Stimulated activated CD4-positive, alpha-beta T cell treated with anti-CD3 and anti-CD28 coated beads, Interleukin-12 subunit alpha, Interleukin-12 subunit beta, amount 100 ng/mL, for 4 hours (primary cell): ENCODE measurements at regions not wholly inside any gene's neighbourhood (a gene's known extent, or its start where the extent isn't known, plus 50 kb on each side); places are given as distances from the start of the nearest gene placed in this dataset.
"Not testable (repeated sequence)": the region's sequence is repeated elsewhere in the genome, so short reads cannot be mapped to it uniquely, and the experiment has no call there.

Experiments
- DNase-seq: peaks from one replicate; pipeline ENCODE4 v3.0.0-alpha.2; 2020

DNA sequence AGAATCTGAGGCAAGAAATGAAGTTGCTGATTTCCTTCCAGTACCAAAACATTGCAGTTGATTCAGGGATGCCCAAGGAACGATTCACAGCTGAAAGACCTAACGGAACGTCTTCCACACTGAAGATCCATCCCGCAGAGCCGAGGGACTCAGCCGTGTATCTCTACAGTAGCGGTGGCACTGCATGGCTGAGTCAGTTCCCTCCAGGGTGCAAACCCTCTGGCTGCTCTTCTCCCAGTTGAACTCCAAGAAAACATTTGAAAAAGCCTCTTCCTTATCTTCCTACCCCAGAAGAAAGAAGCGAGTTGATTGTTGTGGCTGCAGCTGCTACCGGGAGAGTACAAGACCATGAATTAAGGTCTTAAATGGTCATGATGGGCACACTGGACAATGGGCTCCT is 147.1 kb upstream of the PRSS1 start:
- no peak for DNase-seq

DNA sequence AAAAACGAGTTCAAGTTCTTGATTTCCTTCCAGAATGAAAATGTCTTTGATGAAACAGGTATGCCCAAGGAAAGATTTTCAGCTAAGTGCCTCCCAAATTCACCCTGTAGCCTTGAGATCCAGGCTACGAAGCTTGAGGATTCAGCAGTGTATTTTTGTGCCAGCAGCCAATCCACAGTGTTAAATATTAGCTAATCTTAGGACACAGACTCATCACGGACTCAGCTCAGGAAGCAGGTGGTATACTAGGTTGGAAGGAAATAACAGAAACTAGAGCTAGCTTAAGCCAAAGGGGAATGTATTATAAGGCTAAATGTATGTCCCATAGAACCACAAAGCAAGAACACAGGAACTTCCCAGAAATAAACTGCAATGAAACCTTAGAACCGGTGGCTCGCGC is 151.0 kb upstream of the PRSS1 start:
- DNase-seq = no peak

DNA sequence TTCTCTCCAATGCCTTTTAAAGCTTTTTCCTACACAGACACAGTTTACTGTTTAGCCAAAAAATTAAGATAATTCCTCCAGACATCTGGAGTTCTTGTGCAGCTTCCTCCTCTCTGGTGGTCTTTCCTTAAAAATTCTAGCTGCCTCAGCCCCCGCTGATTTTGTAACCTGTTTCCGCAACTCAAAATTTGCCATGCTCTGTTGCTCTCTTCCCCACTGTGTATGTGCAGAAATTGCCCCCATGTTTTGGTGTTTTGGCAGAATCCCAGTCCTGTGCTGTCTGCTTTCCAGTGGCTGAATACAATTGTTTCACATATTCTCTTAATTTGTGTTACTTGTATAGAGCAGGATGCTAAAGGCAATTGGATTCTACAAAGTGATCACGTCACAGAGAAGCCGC is 151.7 kb upstream of the PRSS1 start:
- no peak for DNase-seq

DNA sequence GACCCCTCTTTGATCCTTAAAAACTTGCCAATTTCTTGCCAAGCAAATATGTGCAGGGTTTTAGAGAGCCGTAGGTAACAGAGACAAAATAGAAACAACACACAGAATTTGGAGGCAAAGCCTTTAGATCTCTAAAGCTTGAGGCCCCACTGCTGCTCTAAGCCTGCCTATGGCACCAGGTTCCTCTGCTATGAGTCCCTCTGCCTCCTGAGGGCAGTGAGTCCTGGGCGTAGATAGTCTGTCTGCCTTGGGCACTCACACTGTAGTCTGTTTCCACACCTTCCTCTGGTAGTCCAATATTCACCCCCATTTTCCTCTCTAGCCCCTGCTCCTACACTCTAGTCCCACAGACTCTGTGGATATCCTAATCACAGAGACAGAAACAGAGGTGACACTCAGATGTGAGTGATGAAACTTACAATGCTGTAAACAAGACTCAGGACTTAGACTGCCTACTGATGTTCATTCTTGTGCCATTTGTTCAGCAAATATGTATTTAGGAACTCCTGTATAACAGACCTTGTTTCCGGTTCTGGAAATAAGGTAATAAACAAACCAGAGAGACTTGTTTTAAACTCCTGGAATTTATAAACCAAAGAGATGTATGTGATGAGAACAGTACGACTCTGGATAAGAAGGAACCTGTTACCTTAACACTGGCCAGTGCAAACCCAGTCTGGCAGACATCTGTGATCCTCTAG is 153.3 kb upstream of the PRSS1 start:
- DNase-seq = no peak

DNA sequence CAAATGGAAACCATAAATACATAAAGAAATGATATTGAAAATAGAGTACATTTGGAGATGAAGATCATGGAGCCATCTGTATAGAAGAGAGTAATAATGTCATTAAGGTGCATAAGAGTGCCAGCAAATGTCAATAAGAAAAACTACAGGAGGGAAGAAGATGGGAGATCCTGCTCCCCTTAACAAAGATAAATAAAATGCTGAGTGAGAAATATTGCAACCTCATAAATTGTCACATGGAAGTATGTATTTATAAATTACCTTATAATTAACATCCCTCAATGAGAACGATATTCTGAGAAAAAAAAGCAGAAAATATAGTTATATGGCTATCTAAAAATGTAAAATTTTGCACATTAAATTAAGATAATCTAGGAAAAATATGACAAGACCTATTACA is 155.2 kb upstream of the PRSS1 start:
- no peak for DNase-seq

DNA sequence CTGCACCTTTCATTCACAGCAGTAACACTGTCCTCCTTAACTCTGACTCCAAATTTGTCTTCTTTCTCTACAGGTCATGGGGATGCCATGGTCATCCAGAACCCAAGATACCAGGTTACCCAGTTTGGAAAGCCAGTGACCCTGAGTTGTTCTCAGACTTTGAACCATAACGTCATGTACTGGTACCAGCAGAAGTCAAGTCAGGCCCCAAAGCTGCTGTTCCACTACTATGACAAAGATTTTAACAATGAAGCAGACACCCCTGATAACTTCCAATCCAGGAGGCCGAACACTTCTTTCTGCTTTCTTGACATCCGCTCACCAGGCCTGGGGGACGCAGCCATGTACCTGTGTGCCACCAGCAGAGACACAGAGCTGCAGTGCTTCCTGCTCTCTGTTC is 156.2 kb upstream of the PRSS1 start:
- DNase-seq = no peak

DNA sequence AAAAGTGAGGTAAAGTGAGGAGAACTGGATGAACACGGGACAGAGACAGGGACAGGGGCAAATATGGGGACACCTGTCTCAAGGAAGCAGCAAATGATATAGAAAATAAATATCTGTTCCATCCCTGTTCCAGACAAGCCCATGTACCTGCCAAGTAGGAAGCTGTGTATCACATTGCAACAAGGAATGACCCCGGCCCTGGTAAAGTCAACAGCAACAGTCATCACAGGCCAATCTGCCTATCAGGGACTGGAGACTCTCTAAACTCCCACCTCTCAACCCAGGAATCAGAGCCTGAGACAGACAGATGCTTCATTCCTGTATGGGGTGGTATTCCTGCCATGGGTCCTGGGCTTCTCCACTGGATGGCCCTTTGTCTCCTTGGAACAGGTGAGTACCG is 156.6 kb upstream of the PRSS1 start:
- no peak for DNase-seq

DNA sequence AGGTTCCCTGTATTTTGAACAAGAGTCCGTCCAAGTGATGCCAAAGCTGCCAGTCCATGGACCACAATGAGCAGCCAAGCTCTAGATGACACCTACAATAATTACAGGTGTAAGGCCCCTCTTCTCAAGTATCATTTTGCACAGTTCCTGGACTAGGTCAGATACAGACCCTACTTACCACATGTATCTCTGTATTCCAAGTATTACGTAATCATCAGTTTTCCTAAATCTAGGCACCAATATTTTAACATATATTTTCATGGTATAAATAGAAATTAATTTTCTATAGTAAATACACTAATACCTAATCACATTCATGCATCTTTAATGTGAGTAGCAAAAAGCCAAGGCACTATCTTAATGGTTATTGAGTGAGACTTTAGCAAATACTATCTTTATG is 157.0 kb upstream of the PRSS1 start:
- no peak for DNase-seq

DNA sequence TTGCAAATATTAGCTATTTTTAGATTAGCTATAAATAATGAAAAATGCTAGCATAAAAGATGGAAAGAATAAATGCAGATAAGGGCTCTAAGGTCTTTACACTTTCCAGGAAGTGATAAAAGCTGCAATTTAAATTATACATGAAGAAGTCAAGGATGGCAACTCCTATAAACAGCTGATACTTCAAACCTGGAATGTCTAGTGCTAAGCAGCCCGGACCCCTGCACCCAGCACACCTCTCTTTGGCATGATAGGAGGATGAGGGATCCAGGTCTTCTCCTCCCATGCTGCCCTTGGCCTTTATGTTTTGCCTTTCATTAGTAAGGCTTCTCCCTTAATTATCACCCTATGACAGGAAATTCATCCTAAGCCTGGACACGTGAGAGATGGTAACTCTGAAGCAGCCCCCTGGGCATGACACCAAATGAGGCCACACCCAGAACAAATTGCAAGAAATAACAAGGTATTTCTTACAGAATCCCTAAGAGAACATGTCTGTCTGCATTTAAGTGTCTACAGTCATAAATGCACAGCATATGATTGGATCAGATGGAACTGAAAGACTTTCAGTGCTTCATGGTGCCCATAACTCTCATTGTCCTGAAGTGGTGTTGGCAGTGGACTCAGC is 158.3 kb upstream of the PRSS1 start:
- no peak for DNase-seq

DNA sequence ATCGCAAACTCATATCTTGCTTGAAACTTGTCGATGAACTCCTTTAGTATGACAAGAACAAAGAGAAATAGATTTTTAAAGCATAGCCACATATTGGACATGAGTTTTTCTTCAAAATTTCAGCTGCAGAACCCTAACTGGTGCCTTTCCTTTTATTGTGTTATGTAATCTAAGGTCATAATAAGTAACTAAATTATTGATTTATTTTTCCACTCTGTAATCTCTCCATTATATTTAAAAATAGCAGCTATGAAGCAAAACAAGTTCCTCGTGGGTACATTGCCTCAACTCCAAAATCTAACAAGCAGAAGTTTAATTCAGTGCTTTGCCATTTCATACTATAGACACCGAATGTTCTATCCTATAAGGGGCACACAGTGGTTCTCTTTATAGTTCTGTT is 159.2 kb upstream of the PRSS1 start:
- DNase-seq = no peak

DNA sequence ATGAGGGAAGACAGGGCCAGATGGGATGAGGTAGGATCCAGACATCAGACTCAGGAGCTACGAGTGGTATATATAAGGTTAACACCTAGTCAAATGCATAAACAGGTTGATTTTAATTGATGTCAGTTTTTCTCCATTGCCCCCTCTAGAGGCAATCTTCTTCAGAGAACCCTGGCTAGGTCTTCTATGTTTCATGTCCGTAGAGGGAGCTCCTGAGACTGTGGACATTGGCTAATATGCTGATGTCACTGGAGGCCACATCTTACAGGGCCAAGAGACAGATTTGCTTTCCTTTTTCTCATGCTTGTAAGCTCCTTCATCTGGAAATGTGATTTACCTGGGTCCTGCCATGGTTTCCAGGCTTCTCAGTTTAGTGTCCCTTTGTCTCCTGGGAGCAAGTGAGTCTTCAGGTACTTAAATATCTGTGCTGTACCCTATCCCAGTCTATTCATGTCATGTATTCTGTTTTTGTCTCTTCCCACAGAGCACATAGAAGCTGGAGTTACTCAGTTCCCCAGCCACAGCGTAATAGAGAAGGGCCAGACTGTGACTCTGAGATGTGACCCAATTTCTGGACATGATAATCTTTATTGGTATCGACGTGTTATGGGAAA is 161.6 kb upstream of the PRSS1 start:
- no peak for DNase-seq

DNA sequence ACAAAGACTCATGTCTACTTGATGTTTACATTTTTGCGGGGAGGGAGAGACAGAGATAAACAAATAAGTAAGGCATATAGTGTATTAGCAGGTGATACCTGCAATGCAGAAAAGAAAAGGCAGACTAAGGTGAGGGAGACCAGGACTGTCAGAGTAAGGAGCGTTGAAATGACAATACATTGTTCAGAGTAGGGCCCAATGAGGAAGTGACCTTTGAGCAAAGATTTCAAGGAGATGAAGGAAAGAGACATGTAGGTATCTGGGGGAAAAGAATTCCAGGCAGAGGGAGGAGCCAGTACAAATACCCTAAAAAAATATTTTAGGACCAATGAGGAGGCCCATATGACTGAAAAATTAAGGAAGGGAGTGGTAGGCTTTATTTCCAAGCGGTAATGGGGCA is 162.7 kb upstream of the PRSS1 start:
- no peak for DNase-seq

DNA sequence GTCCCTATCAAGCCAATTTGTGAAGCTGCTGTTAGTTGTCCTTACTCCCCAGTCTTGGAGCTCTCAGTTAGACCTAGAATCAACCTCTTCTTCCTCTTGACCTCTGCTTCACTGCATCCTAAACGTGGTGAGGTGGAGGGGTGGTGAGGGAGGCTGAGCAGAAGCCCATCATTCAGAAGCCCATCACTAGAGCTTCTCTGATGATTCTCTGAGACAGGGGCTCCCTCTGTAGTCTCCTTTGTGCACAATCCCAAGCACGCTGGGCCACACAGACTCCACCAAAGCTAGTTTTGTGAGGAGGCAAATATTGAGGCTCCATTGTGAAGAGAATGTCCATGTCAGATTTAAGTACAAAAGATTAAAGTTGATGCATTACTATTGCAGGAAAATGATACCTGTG is 163.8 kb upstream of the PRSS1 start:
- no peak for DNase-seq

DNA sequence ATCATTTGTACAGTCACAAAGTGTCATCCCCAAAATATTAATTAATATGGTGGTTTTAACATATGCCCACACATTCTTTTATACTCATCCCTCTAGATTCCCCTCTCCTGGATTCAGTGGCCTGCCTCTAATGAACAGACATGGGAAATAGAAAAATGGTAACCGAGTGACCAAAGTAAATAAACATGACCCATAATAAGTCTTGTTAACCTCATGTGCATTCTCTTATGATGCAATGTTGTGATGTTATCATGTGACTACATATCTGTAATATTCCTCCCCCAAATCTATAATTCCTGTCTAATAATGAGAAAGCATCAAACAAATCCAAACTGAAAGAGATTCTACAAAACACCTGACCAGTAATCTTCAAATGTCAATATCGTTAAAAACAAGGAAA is 164.5 kb upstream of the PRSS1 start:
- no peak for DNase-seq

DNA sequence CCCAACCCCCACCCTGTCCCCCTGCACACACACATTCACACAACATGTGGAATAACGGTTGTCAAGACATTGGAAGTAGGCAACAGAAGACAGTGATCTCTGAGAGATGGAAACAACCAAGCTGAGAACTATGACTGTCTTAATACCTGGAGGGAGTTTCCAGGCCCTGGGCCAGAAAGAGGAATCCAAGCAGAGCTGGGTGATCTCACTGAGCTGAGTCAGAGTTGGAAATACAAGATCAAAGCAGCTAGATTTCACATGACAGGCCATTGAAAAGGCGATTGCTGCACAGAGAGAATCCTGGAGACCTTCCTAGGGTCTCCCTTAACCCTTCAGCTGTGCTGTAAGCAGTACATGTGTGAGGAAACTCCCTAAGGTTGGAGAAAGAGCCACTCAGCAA is 165.8 kb upstream of the PRSS1 start:
- peak; percentile 13 for DNase-seq

DNA sequence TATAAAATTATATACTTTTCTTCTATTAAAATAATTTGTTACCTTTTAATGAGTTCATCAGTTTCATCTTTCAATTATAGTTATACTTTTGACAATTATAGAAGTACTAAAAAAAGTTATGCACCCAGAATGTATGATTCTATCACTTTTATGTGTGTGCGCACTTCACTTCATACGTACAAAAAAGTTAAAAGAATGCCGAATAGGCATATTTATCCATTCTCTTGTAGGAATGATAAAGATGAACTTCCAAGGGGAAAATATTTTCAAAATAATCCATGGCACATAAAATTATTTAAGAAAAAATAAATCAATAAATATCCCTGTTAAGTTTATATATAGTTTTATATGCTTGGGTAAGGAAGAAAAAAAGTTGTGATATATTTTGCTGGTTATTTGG is 166.9 kb upstream of the PRSS1 start:
- DNase-seq = no peak

DNA sequence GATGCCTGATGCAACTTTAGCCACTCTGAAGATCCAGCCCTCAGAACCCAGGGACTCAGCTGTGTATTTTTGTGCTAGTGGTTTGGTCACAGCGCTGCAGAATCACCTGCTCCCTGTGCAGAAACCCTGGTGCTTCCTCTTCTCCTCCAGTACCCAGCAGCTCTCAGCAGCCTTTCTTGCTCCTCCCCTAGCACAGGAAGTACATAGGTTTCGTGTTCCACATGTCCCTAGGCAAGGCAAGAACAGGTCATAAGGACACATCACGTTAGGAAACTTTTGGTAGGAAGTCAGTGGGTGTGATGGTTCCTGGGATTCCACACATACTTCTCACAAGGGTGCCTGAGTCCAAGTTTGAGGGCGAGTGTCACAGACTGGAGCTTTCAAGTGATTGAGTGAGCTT is 167.9 kb upstream of the PRSS1 start:
- no peak for DNase-seq

DNA sequence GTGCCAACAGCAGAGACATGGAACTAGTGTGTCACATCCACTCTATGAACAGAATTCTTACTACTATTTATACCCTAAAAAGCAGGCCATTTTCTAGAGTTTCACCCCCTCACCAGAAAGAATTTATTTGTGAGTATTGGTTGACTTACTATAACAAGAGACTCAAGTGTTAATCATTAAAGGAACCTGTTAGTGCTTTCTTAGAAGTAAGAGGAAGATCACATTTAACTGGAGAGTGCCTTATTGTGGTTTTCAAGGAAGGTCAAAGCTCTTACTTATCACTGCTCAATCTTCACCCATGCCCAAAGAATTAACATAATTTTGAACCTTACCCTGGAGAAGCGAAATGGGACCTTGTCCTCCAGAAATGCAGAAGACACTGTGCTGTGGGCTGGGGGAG is 169.3 kb upstream of the PRSS1 start:
- DNase-seq = no peak

DNA sequence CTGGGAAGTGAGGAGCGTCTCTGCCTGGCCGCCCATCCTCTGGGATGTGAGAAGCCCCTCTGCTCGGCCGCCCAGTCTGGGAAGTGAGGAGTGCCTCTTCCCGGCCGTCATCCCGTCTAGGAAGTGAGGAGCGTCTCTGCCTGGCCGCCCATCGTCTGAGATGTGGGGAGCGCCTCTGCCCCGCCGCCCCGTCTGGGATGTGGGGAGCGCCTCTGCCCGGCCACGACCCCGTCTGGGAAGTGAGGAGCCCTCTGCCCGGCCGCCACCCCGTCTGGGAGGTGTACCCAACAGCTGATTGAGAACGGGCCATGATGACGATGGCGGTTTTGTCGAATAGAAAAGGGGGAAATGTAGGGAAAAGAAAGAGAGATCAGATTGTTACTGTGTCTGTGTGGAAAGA is 173.9 kb upstream of the PRSS1 start:
- DNase-seq = not testable (repeated sequence)

DNA sequence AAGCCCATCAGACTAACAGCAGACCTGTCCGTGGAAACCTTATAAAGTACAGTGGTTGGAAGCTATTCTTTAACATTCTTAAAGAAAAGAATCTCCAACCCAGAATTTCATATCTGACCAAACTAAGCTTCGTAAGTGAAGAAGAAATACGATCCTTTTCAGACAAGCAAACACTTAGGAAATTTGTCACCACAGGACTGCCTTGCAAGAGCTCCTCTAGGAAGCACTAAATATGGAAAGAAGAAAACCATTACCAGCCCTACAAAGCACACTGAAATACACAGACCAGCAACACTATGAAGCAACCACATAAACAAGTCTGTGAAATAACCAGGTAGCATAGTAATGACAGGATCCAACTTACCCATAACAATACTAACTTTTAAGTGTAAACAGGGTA is 177.7 kb upstream of the PRSS1 start:
- DNase-seq = no peak

DNA sequence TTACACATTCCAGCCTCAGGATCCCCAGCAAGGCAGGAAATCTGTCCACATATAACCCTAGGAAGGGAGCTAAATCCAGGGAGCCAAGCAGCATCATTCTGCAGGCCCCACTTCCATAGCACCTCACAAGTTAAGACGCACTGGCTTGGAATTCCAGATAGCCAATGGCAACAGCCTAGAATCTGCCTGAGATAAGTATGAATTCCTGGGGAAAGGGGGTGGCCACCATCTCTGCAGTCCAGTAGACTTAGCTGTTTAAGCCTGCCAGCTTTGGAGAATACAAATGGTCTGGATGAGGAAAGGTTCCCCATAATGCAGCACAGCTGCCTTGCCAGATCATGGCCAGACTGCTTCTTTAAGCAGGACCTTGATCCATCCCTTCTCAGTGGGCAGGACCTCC is 179.4 kb upstream of the PRSS1 start:
- DNase-seq = no peak

DNA sequence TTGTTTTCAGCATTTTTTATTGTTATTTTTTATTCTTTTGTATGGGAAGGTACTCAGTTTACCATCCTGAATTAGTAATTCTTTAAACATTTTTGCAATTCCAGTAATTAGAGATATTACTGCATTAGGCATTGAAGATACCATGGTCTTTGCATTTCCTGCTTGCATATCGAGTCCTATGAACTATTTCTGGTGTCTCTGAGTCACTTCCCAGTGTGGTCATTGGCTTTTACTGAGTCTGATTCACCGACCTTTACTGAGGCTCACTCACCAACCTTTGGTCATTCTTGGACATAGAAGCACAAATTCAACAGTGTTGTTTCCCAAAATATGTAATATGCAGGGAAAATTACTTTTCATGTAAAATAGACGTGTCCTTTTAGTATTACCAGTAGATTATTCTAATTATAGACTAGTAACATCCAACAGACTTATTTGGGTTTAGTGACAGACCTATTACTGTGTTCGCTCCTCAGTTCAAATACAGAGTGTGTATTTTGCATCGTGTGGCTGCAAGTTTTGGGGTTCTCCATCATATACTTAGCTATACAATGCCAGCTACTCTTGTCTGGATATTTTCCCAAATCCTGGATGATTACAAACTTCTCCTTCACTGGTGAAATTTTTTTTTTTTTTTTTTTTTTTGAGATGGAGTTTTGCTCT is 180.7 kb upstream of the PRSS1 start:
- DNase-seq = no peak

DNA sequence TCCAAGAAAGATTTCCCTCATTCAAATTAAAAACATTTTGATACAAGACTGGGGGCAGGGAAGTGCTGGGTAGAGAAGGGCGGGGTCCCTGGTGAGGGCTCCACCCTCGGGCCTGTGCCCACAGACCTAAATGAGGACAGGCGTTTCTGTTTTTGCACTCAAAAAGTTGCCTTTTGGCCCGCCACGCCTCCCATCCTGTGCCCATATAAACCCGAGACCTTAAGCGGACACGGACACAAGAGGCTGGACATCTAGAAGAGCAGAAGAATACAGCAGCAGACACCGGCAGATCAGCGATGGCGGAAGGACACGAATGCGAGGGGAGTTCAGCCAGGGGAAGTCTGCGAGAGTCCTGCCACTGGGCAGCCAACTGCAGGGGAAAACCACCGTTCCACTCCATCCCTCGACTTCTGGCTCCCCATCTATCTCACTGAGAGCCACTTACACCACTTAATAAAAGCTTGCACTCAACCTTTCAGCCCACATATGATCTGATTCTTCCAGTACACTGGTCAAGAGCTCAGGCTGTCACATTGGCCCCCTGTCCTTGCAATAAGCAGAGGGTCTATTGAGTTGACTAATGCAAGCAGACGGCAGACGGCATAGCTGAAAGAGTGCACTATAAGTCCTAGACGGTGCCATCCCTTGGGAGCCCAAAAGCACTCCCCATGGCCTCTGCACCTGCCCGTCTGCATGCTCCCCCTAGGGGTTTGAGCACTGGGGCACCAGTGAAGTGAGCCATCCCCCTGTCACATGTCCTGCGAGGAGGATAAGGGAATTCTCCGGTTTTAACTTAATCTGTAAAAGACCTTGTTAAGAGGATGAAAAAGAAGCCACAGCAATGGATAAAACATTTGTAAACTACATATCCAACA is 181.8 kb upstream of the PRSS1 start:
- DNase-seq = no peak
